Pancreas (tissue), 10 donors: ENCODE measurements at regions not wholly inside any gene's neighbourhood (a gene's known extent, or its start where the extent isn't known, plus 50 kb on each side); places are given as distances from the start of the nearest gene placed in this dataset.
"Not testable (repeated sequence)": the region's sequence is repeated elsewhere in the genome, so short reads cannot be mapped to it uniquely, and the experiment has no call there.

Experiments used
- ATAC-seq, 4 donors: fragments of 200-7000 bp; cut with Tn5 transposase; one replicate each; pipeline versions ENCODE4 v1.8.0 to v1.9.1; 2020; ENCODE audit warnings: mild to moderate bottlenecking in 4 of 4, moderate library complexity in 4 of 4
- DNase-seq, 6 donors: peaks; one replicate each; pipeline ENCODE4 v3.0.0-alpha.2; 2020
- FAIRE-seq: peaks from 2 replicates; lab custom pipeline; 2012; peaks lifted over from hg19 to GRCh38; lab: Jason Lieb, UNC
- H3K27ac ChIP-seq, 4 donors: fragments of 200-600 bp; sonication (generic); 1 replicate in 3 of 4; 2 replicates in 1 of 4; pipeline versions ENCODE4 v1.5.0 to v1.8.0; 2020
- H3K27me3 ChIP-seq, 4 donors: fragments of 200-600 bp; one replicate each; pipeline ENCODE4 v1.8.0; 2021
- H3K36me3 ChIP-seq, 3 donors: fragments of 200-600 bp; sonication (generic) in 1 of 3; one replicate each; pipeline versions ENCODE4 v1.5.0 to v1.8.0; 2020 to 2021
- H3K4me1 ChIP-seq, 3 donors: fragments of 200-600 bp; one replicate each; pipeline ENCODE4 v1.8.0; 2021
- H3K4me3 ChIP-seq, 4 donors: fragments of 200-600 bp; sonication (generic) in 2 of 4; one replicate each; pipeline versions ENCODE4 v1.5.0 to v1.8.0; 2020 to 2021
- H3K9me3 ChIP-seq, 4 donors: fragments of 200-600 bp; one replicate each; pipeline ENCODE4 v1.8.0; 2021
- WGBS, 2 donors: extraction: QIAGEN DNeasy Blood & Tissue Kit; methylation state at CpG; one replicate each; pipeline ENCODE4 v1.1.7; 2013; 5-methylcytosine and 5-hydroxymethylcytosine counted together
- intact Hi-C, 3 donors: fragments of 100-400 bp; cut with DNase I; formaldehyde crosslinking; loops; one replicate each; pipeline versions ENCODE4 v1.11.1 to v1.14.2; 2022
- TF ChIP-seq, protein P1 (sequence below), 4 donors: fragments of 200-600 bp; sonication (generic) in 3 of 4; IDR thresholded peaks; one replicate each; pipeline versions ENCODE4 v1.5.0 to v1.8.0; 2021; ENCODE audit warnings: antibody characterized with exemption in 4 of 4
- donor health status: healthy with polysubstance abuse.
- donor health status: DM: no; HTN: no; CAD: no; lungs with moderate emphysema.
- donor health status: DM: no; HTN: no; CAD: no.
- donor health status: control.
- donor health status: control.
- donor health status: Bipolar disorder and iron deficiency.
- donor health status: DM: yes; HTN: yes; CAD: no.
- donor health status: DM: no; HTN: no; CAD: no.
- donor health status: DM: no; HTN: no; CAD: no.
- donor health status: DM: yes; HTN: yes; CAD: no.

DNA sequence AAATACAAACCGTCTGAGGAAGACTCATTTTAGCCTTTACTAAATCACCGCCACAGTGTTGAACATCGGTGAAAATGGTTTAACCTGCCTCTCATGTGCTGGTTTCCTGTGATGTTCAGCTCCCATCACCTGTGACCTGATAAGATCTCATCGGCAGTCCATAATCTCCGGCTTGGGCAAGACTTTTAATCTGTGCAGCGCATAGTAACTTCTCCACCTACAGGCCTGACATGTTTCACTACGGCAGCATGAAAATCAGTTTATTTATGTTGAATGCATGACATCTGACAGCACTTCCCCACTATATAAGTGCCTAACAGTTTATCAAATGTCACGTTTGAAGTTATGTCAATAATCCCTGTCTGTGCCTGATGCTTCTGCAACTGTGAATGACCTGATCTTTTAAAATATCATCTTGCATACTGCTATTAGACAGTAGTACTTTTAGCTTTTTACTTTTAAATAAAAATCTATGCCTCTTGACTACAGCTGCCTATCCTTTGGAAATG, 1919.8 kb upstream of the AGA start:
- H3K27me3 ChIP-seq, result no peaks in the 10 kb centered on the region
- no peak for ATAC-seq
- no peak overlapping the region for H3K4me3 ChIP-seq
- no peaks in the 10 kb centered on the region for H3K9me3 ChIP-seq
- H3K36me3 ChIP-seq, result no peaks in the 10 kb centered on the region
- intact Hi-C loops, result no loop called here
- WGBS, 2 donors, result 48 to 66% methylated on average over 8 of the region's 8 CpGs
- FAIRE-seq, result no peak
- DNase-seq, result no peak
- no peak overlapping the region for H3K27ac ChIP-seq
- TF ChIP-seq, protein P1, sequence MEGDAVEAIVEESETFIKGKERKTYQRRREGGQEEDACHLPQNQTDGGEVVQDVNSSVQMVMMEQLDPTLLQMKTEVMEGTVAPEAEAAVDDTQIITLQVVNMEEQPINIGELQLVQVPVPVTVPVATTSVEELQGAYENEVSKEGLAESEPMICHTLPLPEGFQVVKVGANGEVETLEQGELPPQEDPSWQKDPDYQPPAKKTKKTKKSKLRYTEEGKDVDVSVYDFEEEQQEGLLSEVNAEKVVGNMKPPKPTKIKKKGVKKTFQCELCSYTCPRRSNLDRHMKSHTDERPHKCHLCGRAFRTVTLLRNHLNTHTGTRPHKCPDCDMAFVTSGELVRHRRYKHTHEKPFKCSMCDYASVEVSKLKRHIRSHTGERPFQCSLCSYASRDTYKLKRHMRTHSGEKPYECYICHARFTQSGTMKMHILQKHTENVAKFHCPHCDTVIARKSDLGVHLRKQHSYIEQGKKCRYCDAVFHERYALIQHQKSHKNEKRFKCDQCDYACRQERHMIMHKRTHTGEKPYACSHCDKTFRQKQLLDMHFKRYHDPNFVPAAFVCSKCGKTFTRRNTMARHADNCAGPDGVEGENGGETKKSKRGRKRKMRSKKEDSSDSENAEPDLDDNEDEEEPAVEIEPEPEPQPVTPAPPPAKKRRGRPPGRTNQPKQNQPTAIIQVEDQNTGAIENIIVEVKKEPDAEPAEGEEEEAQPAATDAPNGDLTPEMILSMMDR (IDR thresholded peaks at IDR 0.05), result no peak
- H3K4me1 ChIP-seq, result no peaks in the 10 kb centered on the region

DNA sequence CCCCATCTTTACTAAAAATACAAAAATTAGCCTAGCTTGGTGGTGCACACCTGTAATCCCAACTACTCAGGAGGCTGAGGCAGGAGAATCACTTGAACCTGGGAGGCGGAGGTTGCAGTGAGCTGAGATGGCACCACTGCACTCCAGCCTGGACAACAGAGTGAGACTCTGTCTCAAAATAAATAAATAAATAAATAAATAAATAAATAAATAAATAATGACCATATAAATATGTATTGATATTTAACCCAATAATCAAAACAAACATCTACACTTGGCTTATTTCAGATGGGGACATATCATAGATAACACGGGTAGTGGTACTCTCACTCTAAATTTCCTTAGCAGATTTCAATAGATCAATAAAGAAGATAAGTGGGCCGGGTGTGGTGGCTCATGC, 1923.7 kb upstream of the AGA start:
- H3K4me1 ChIP-seq, intact Hi-C loops, H3K9me3 ChIP-seq, H3K27me3 ChIP-seq, ATAC-seq, FAIRE-seq, H3K36me3 ChIP-seq, DNase-seq, H3K4me3 ChIP-seq, H3K27ac ChIP-seq: not testable (repeated sequence)
- 79 to 85% methylated on average over 3 of the region's 3 CpGs for WGBS, 2 donors

DNA sequence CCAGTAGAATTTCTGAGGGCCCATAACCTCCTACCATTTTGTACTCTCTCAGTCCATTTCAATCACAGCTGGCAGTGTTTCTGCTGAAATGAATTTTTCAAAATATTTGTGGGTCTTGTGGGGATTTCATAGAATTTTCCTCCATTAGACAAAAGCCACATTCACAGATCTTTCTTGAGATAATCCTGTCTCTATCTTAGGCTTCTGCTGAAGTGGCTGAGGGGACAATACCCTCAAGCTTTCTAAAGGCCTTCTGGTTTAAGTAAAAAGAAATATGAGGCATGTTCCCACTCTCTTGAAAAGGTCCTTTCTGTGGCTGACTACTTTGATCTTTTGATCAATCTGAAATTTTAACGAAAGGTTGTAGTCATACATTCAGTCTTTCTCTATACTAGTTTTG, 1930.0 kb upstream of the AGA start:
- ATAC-seq (no peak), FAIRE-seq (no peak), DNase-seq (no peak)
- intact Hi-C loops, result no loop called here
- Histone ChIP-seq H3K27me3 (no peaks in the 10 kb centered on the region), H3K4me1 (no peaks in the 10 kb centered on the region), H3K27ac (no peak overlapping the region), H3K9me3 (no peaks in the 10 kb centered on the region), H3K36me3 (no peaks in the 10 kb centered on the region), H3K4me3 (no peak overlapping the region)
- TF ChIP-seq, protein P1 (IDR thresholded peaks at IDR 0.05), result no peak
- 39 to 51% methylated on average over 1 of the region's 1 CpG for WGBS, 2 donors

DNA sequence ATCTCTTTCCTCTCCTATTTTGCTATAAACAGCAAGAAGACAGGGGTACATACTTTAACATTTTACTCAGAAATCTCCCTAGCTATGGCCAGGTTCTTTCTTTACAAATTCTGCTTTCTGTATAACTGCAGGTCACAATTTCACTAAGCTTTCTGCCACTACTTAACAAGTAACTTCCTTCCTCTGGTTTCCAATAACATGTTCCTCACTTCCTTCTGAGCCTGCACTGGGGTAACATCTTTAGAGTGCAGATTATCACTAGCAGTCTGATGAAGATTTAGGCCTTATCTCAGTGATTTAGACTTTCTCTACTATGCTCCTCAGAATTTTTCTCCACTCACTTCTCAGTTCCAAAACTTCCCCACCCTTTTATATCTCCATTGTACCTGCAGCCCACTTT, 1930.5 kb upstream of the AGA start:
- TF ChIP-seq, protein P1 (IDR thresholded peaks at IDR 0.05), result no peak
- ATAC-seq (no peak), DNase-seq (no peak), FAIRE-seq (no peak)
- intact Hi-C loops, result no loop called here
- no peaks in the 10 kb centered on the region for H3K4me1 ChIP-seq
- no peaks in the 10 kb centered on the region for H3K9me3 ChIP-seq
- no peaks in the 10 kb centered on the region for H3K27me3 ChIP-seq
- H3K27ac ChIP-seq, result no peak overlapping the region
- no peak overlapping the region for H3K4me3 ChIP-seq
- H3K36me3 ChIP-seq, result no peaks in the 10 kb centered on the region

DNA sequence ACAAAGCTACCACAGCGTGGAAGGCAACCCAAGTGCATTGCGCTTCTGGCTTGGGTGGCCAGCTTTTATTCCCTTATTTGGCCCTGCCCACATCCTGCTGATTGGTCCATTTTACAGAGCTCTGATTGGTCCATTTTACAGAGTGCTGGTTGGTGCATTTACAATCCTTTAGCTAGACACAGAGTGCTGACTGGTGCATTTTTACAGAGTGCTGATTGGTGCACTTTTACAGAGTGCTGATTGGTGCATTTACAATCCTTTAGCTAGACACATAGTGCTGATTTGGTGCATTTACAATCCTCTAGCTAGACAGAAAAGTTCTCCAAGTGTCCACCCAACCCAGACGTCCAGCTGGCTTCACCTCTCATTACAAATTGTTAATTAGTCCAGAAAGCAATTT, 1936.6 kb upstream of the AGA start:
- not testable (repeated sequence) for FAIRE-seq

DNA sequence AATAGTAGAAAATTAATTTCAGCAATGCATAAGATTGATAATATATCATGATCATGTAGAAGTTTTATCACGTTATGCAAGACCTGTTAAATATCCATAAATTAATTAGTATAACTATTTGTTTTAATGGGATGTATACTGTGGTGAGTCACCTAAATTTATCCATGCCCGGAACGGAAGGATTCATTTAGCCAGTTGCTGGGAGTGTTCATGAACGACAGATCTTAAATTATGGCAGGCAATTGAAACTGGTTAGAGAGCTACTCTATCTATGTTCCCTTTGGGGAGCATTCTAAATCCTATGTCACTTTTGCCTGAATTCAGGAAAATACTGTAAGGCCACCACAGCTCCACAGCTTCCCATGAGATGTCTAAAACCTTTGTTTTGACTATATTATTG, 1950.5 kb upstream of the AGA start:
- H3K36me3 ChIP-seq, result no peaks in the 10 kb centered on the region
- no peaks in the 10 kb centered on the region for H3K27me3 ChIP-seq
- WGBS, 2 donors, result 64 to 76% methylated on average over 4 of the region's 4 CpGs
- ATAC-seq (no peak), FAIRE-seq (no peak), DNase-seq (no peak)
- TF ChIP-seq, protein P1 (IDR thresholded peaks at IDR 0.05), result no peak
- H3K4me1 ChIP-seq, result no peaks in the 10 kb centered on the region
- intact Hi-C loops, result no loop called here
- H3K27ac ChIP-seq, result no peak overlapping the region
- H3K4me3 ChIP-seq, result no peak overlapping the region
- H3K9me3 ChIP-seq, result no peaks in the 10 kb centered on the region

More for the DNA sequence above, 1936.6 kb upstream of the AGA start:
- H3K9me3 ChIP-seq, H3K27me3 ChIP-seq, H3K36me3 ChIP-seq, DNase-seq, H3K4me3 ChIP-seq, intact Hi-C loops, H3K27ac ChIP-seq, ATAC-seq, H3K4me1 ChIP-seq: not testable (repeated sequence)
- 71 to 81% methylated on average over 3 of the region's 3 CpGs for WGBS, 2 donors
